ENCODE measurements at regions not wholly inside any gene's neighbourhood (a gene's known extent, or its start where the extent isn't known, plus 50 kb on each side); places are given as distances from the start of the nearest gene placed in this dataset.
A peak's percentile ranks its signal among the peaks of the same experiment; 100 is the strongest.
"Not testable (repeated sequence)": the region's sequence is repeated elsewhere in the genome, so short reads cannot be mapped to it uniquely, and the experiment has no call there.

DNA sequence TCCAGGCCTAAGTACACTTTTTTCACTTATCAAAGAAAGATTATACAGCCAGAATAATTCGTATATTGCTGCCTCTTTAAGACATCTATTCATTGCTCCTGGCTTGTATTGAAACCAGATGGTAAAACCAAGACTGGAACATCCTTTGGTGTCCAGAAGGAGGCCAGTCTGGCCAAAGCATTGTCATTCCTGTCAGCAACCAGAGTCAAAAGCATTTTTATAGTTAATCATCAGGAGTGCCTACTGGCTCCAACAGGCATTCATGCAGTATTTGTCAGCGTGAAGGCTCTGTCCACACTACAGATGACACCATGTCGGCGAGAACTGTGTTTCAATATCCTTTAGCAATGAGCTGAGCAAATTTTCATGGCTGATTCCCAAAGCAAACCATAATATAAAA is 118.0 kb upstream of the G2E3 start:
- DNase-seq (ENCODE audit: low spot score), result no peak

DNA sequence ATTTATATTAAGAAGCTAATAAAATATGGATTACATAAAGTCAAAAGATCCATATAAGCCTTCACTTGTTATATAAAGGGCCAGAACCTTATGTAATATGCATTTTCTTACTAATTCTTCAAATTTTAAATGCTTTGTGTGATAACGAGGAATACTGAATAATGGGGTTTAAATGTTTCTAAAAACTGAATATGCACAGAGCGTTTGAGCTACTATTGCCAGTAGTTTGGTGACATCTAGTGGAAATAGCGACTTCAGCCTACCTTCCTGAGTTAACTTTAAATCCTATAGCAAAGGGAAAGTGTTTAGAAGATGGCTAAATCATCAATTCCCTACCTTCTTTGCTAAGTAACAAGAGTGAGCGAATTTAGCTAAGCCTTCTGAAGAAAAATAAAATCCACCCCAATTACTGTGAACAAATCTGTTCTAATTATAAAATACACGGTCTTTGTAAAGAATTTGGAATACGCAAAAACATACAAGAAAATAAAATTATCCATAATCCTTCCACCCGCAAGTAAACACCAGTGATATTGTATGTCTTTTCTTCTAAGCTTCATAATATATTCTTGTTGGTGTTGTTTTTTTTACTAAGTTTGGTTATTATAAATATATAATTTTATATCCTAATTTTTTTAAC is 115.5 kb upstream of the G2E3 start:
- peak; percentile 2 for DNase-seq (ENCODE audit: low spot score)

- DNase-seq (ENCODE audit: low spot score), result no peak
These were observed 114.5 kb upstream of the G2E3 start for GRCh38 chr14:30444451-30444850.

- no peak for DNase-seq (ENCODE audit: low spot score)
These were observed 113.8 kb upstream of the G2E3 start for GRCh38 chr14:30445011-30445793.

DNA sequence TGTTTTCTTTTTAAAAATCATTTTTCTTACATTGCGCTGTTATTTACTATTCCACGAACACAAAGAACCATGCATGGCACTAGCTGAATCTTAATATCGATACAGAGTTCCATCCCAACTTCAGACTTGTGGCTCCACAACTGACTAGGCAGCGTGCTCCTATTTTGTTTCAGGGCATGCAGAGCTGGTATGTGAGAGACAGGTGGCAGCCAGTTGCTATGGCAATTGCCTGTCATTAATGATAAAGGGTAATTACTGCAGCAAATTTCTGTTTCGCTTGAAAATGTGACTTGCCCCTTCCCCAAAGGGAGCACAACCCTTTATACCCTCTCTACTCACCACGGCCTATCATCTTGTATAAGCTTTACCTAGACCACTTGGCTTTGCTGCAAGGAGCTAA is 113.1 kb upstream of the G2E3 start:
- no peak for DNase-seq (ENCODE audit: low spot score)

- no peak for DNase-seq (ENCODE audit: low spot score)
These were observed 108.1 kb upstream of the G2E3 start for GRCh38 chr14:30450631-30451545.

GRCh38 chr14:30456296-30456695 is 102.7 kb upstream of the G2E3 start:
- no peak for DNase-seq (ENCODE audit: low spot score)

DNA sequence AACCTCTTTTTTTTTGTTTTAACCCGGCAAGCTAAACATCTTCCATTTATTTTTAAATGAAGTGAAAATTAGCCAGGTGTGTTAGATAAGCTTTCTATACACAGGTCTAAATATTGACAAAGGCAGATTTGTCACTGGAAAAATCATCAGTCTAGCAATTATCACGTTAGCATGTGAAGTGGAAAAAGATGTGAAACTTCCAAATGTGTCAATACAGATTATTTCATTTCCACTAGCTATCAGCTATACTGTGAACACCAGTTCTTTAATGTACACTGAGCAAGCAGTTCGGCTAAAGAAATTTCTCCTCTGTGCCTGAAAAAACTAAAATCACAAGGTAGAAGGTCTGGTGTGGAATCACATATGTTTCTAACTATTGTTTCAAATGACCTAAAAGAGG is 96.6 kb upstream of the G2E3 start:
- no peak for DNase-seq (ENCODE audit: low spot score)

DNA sequence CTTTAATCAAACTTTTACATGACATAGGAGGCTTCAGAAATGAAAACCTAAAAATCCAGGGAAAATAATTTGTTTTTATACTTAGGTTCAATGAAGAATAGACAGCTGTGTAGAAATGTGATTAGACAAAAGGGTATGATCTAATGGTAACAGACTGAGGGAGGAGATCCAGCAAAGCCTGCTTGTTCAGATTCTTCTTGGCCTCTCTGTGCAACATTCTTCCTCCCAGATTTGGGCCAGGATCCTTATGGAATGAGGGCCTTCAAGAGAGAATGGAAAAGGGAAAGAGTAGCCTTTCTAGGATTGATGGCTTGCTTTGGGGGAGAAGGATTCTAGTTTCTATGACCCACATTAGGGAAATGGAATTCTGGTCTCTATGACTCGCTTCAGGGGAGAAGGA is 94.5 kb upstream of the G2E3 start:
- DNase-seq (ENCODE audit: low spot score), result no peak

DNA sequence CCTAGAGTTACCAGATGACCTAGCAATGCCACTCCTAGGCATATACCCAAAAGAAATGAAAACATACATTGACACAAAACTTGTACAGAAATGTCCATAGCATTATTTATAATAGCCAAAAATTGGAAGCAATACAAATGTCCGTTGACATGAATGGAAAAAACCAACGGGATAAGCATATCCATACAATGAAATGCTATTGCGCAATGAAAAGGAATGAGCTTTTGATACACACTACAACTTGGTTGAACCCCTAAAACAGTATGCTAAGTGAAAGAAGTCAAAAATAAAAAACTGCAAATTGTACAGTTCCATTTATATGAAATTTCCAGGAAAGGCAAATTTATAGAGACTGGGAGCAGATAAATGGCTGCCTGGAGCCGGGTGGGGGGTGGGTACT is 90.6 kb upstream of the G2E3 start:
- no peak for DNase-seq (ENCODE audit: low spot score)

- no peak for DNase-seq (ENCODE audit: low spot score)
These were observed 87.0 kb upstream of the G2E3 start for GRCh38 chr14:30471980-30472379.

GRCh38 chr14:30473846-30474696 is 84.9 kb upstream of the G2E3 start:
- DNase-seq (ENCODE audit: low spot score), result not testable (repeated sequence)

DNA sequence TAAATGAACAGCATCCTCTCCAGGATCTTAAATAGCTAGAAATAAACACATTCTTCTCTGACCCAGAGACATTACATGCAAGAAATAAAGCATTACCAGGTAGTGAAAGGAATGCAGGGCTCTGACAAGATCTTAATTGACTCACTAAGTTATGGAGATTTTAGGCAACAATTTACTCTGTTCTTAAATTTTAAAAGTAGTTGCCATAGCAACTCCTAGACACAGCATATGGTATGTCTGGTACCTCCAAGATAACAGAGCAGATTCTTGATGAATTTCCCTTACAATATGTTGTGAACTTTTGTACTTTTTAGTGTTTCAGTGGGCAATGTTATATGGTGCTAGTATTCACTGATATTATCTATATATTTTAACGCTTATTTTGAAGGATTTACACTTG is 76.7 kb upstream of the G2E3 start:
- DNase-seq (ENCODE audit: low spot score), result no peak

- DNase-seq (ENCODE audit: low spot score), result no peak
These were observed 74.8 kb upstream of the G2E3 start for GRCh38 chr14:30484201-30484600.

GRCh38 chr14:30484976-30485375 is 74.0 kb upstream of the G2E3 start:
- no peak for DNase-seq (ENCODE audit: low spot score)

DNA sequence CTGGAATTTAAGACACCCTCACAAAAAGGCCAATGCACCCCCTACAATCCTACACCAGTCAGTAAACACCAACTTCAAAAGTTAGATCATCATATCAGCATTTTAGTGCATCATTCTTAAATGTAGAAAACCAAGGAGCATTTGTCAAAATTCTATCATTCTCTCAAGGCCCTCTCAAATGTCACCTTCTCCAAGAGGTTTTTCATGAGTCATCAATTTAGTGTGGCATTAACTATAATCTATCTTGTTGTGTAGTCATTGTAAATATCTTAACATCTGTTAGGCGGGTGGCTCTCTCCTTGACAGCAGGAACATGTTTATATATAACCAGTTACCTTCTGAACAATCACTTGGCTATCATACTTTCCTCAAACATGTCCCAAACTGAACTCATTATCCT is 62.1 kb upstream of the G2E3 start:
- DNase-seq (ENCODE audit: low spot score), result no peak

- DNase-seq (ENCODE audit: low spot score), result no peak
These were observed 59.6 kb upstream of the G2E3 start for GRCh38 chr14:30499358-30499757.

DNA sequence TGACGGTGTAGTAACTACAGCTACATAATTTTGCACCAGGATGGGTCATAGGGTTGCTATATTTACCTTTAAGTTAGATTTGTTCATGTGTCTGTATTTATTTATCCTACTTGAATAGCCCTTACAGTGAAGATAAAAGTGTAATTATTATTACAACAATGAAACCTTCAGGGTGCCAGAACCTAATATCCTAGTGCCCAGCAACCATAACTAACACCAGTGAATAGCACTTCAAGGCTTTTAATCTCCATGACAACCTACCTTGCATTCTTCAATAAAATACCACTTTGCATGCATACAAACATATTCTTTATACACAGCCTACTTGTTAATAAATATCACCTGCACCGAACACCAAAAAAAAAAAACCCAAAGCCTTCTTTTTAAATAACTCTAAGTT is 58.7 kb upstream of the G2E3 start:
- DNase-seq (ENCODE audit: low spot score), result no peak

- DNase-seq (ENCODE audit: low spot score), result no peak
These were observed 51.7 kb upstream of the G2E3 start for GRCh38 chr14:30507209-30507608.
